PFSK-1 (cell line): ENCODE measurements at regions not wholly inside any gene's neighbourhood (a gene's known extent, or its start where the extent isn't known, plus 50 kb on each side); places are given as distances from the start of the nearest gene placed in this dataset.

Source experiments
- FOXP2 ChIP-seq: optimal IDR thresholded peaks from 2 replicates; pipeline ENCODE3; 2011; ENCODE audit warnings: borderline replicate concordance, control low read depth, inconsistent platforms; ENCODE audit not compliant: insufficient read depth; ENCODE audit errors: extremely low read length, extremely low read depth
- POLR2AphosphoS5 ChIP-seq: IDR thresholded peaks from 2 replicates; pipeline ENCODE4 v1.6.1; 2012; ENCODE audit warnings: low read depth, mild to moderate bottlenecking, control low read depth, low read length, moderate library complexity
- REST ChIP-seq, 2 experiments: IDR thresholded peaks; 2 replicates each; pipeline versions ENCODE4 v1.6.1 to v1.8.0; 2011 to 2012; ENCODE audit warnings: low read depth in 2 of 2, low read length in 2 of 2, control low read depth in 1 of 2, inconsistent platforms in 1 of 2, mild to moderate bottlenecking in 1 of 2, moderate library complexity in 1 of 2; ENCODE audit not compliant: insufficient read depth in 1 of 2
- SIN3A ChIP-seq: IDR thresholded peaks from 2 replicates; pipeline ENCODE4 v1.6.1; 2012; ENCODE audit warnings: mild to moderate bottlenecking, low read length, moderate library complexity, borderline replicate concordance; ENCODE audit not compliant: insufficient read depth
- TAF1 ChIP-seq: IDR thresholded peaks from 2 replicates; pipeline ENCODE4 v1.6.1; 2012; ENCODE audit warnings: low read length, control low read depth, borderline replicate concordance; ENCODE audit not compliant: insufficient read depth

- TF ChIP-seq REST (IDR thresholded peaks at IDR 0.05; ENCODE audit: insufficient read depth in 1 of 2, low read depth in 2 of 2, low read length in 2 of 2) (no peak), SIN3A (no peak)
Observed at GRCh38 chr6:101284131-101284530, 109.4 kb upstream of the GRIK2 start.

- no peak for TF ChIP-seq POLR2AphosphoS5
- TF ChIP-seq TAF1, result no peak
Observed at GRCh38 chr6:101286146-101286545, 107.4 kb upstream of the GRIK2 start.

- no peak for TF ChIP-seq SIN3A
- no peak for TF ChIP-seq TAF1
- TF ChIP-seq FOXP2, result no peak
- TF ChIP-seq POLR2AphosphoS5, result no peak
- no peak for TF ChIP-seq REST (IDR thresholded peaks at IDR 0.05; ENCODE audit: insufficient read depth in 1 of 2, low read depth in 2 of 2, low read length in 2 of 2)
Observed at GRCh38 chr6:101290346-101290745, 103.2 kb upstream of the GRIK2 start.

GRCh38 chr6:101294051-101294638, 99.4 kb upstream of the GRIK2 start:
- TF ChIP-seq REST (IDR thresholded peaks at IDR 0.05; ENCODE audit: insufficient read depth in 1 of 2, low read depth in 2 of 2, low read length in 2 of 2), result no peak
- TF ChIP-seq FOXP2, result no peak
- no peak for TF ChIP-seq POLR2AphosphoS5
- no peak for TF ChIP-seq TAF1
- TF ChIP-seq SIN3A, result no peak

- TF ChIP-seq SIN3A (no peak), FOXP2 (no peak), REST (IDR thresholded peaks at IDR 0.05; ENCODE audit: insufficient read depth in 1 of 2, low read depth in 2 of 2, low read length in 2 of 2) (no peak)
Observed at GRCh38 chr6:101294676-101295075, 98.8 kb upstream of the GRIK2 start.
